Cardiac muscle cell (in vitro differentiated cells and primary cell): ENCODE measurements at regions not wholly inside any gene's neighbourhood (a gene's known extent, or its start where the extent isn't known, plus 50 kb on each side); places are given as distances from the start of the nearest gene placed in this dataset.

Source experiments
- DNase-seq, 2 donors: peaks; one replicate each; pipeline versions ENCODE4 v3.0.0 to v3.0.0-alpha.2; 2010 to 2017; ENCODE audit warnings: low read depth in 1 of 2, low spot score in 1 of 2
- H3K27ac ChIP-seq: fragments of 200-600 bp; sonication (generic); 2 replicates; pipeline ENCODE4 v1.5.1; 2016
- H3K27me3 ChIP-seq: fragments of 200-600 bp; sonication (generic); 2 replicates; pipeline ENCODE4 v1.6.0; 2016; ENCODE audit warnings: control low read depth
- H3K36me3 ChIP-seq: fragments of 200-600 bp; sonication (generic); 2 replicates; pipeline ENCODE4 v1.5.1; 2016; ENCODE audit warnings: control low read depth
- H3K4me1 ChIP-seq: fragments of 200-600 bp; sonication (generic); 2 replicates; pipeline ENCODE4 v1.8.1; 2017; ENCODE audit warnings: low read depth, mild to moderate bottlenecking, mixed run types
- H3K4me3 ChIP-seq: fragments of 200-600 bp; sonication (generic); 2 replicates; pipeline ENCODE4 v1.5.1; 2016; ENCODE audit warnings: mild to moderate bottlenecking
- H3K9me3 ChIP-seq: fragments of 200-600 bp; sonication (generic); 2 replicates; pipeline ENCODE4 v1.5.1; 2017; ENCODE audit warnings: low read depth, mild to moderate bottlenecking, control low read depth
- CTCF ChIP-seq: IDR thresholded peaks from 2 replicates; pipeline ENCODE4 v1.5.1; 2012; ENCODE audit warnings: low read depth, mild to moderate bottlenecking, low read length

- no peak overlapping the region for H3K27ac ChIP-seq
- DNase-seq, result no peak
- no peaks in the 10 kb centered on the region for H3K9me3 ChIP-seq
- no peaks in the 10 kb centered on the region for H3K4me1 ChIP-seq
- H3K36me3 ChIP-seq, result no peaks in the 10 kb centered on the region
- no peak for TF ChIP-seq CTCF
- H3K27me3 ChIP-seq, result no peaks in the 10 kb centered on the region
- H3K4me3 ChIP-seq, result no peak overlapping the region
These were observed 523.0 kb upstream of the CA10 start for GRCh38 chr17:52681480-52681879.

GRCh38 chr17:52678211-52678610, 519.7 kb upstream of the CA10 start:
- no peaks in the 10 kb centered on the region for H3K27me3 ChIP-seq
- H3K4me1 ChIP-seq, result no peaks in the 10 kb centered on the region
- no peaks in the 10 kb centered on the region for H3K36me3 ChIP-seq
- no peak overlapping the region for H3K4me3 ChIP-seq
- H3K9me3 ChIP-seq, result no peaks in the 10 kb centered on the region
- no peak overlapping the region for H3K27ac ChIP-seq
- no peak for DNase-seq
- no peak for TF ChIP-seq CTCF

- Histone ChIP-seq H3K36me3 (no peaks in the 10 kb centered on the region), H3K4me1 (no peaks in the 10 kb centered on the region), H3K27me3 (no peaks in the 10 kb centered on the region), H3K9me3 (no peaks in the 10 kb centered on the region), H3K27ac (no peak overlapping the region), H3K4me3 (no peak overlapping the region)
- DNase-seq, result no peak
- TF ChIP-seq CTCF, result no peak
These were observed 516.2 kb upstream of the CA10 start for GRCh38 chr17:52674686-52675085.

GRCh38 chr17:52673791-52674190, 515.3 kb upstream of the CA10 start:
- Histone ChIP-seq H3K27ac (no peak overlapping the region), H3K9me3 (no peaks in the 10 kb centered on the region), H3K4me1 (no peaks in the 10 kb centered on the region), H3K36me3 (no peaks in the 10 kb centered on the region), H3K4me3 (no peak overlapping the region), H3K27me3 (no peaks in the 10 kb centered on the region)
- no peak for DNase-seq
- TF ChIP-seq CTCF, result no peak

- Histone ChIP-seq H3K27ac (no peak overlapping the region), H3K4me3 (no peak overlapping the region), H3K9me3 (no peaks in the 10 kb centered on the region), H3K4me1 (no peaks in the 10 kb centered on the region), H3K36me3 (no peaks in the 10 kb centered on the region), H3K27me3 (no peaks in the 10 kb centered on the region)
- TF ChIP-seq CTCF, result no peak
- no peak for DNase-seq
These were observed 507.8 kb upstream of the CA10 start for GRCh38 chr17:52666264-52666663.

- H3K9me3 ChIP-seq, result no peaks in the 10 kb centered on the region
- H3K27ac ChIP-seq, result no peak overlapping the region
- H3K4me3 ChIP-seq, result no peak overlapping the region
- peak in 1 of 2 donors; percentile 1 for DNase-seq
- no peaks in the 10 kb centered on the region for H3K27me3 ChIP-seq
- no peaks in the 10 kb centered on the region for H3K4me1 ChIP-seq
- no peak for TF ChIP-seq CTCF
- H3K36me3 ChIP-seq, result no peaks in the 10 kb centered on the region
These were observed 502.2 kb upstream of the CA10 start for GRCh38 chr17:52660692-52661091.
